HUES48 (cell line): ENCODE measurements at regions not wholly inside any gene's neighbourhood (a gene's known extent, or its start where the extent isn't known, plus 50 kb on each side); places are given as distances from the start of the nearest gene placed in this dataset.

ENCODE experiments used
- H3K27ac ChIP-seq: one replicate; pipeline ENCODE4 v1.7.0; 2013; ENCODE audit warnings: low read depth, low read length, inconsistent platforms
- H3K27me3 ChIP-seq: 2 replicates; pipeline ENCODE4 v1.6.1; 2013; ENCODE audit warnings: mild to moderate bottlenecking, low read length; ENCODE audit not compliant: control insufficient read depth, insufficient read depth
- H3K36me3 ChIP-seq: 2 replicates; pipeline ENCODE4 v1.6.1; 2013; ENCODE audit warnings: low read length; ENCODE audit not compliant: control insufficient read depth, insufficient read depth
- H3K4me1 ChIP-seq: 2 replicates; pipeline ENCODE4 v1.6.1; 2013; ENCODE audit warnings: mild to moderate bottlenecking, low read length; ENCODE audit not compliant: control insufficient read depth, insufficient read depth
- H3K4me3 ChIP-seq: 2 replicates; pipeline ENCODE4 v1.5.1; 2013; ENCODE audit warnings: mild to moderate bottlenecking, low read depth, low read length
- H3K9ac ChIP-seq: 2 replicates; pipeline ENCODE4 v1.6.1; 2013; ENCODE audit warnings: mild to moderate bottlenecking, low read depth, low read length, moderate library complexity
- H3K9me3 ChIP-seq: 2 replicates; pipeline ENCODE4 v1.6.1; 2013; ENCODE audit warnings: low read length; ENCODE audit not compliant: control insufficient read depth, insufficient read depth

- H3K9me3 ChIP-seq, result no peaks in the 10 kb centered on the region
- no peak overlapping the region for H3K27ac ChIP-seq
- no peaks in the 10 kb centered on the region for H3K4me1 ChIP-seq
- no peaks in the 10 kb centered on the region for H3K36me3 ChIP-seq
- no peak overlapping the region for H3K4me3 ChIP-seq
- H3K27me3 ChIP-seq, result no peaks in the 10 kb centered on the region
- no peak overlapping the region for H3K9ac ChIP-seq
Observed at GRCh38 chr3:124461126-124461525, 269.1 kb upstream of the UMPS start.

- Histone ChIP-seq H3K4me3 (no peak overlapping the region), H3K4me1 (no peaks in the 10 kb centered on the region), H3K27me3 (no peaks in the 10 kb centered on the region), H3K9ac (no peak overlapping the region), H3K9me3 (no peaks in the 10 kb centered on the region), H3K27ac (no peak overlapping the region), H3K36me3 (no peaks in the 10 kb centered on the region)
Observed at GRCh38 chr3:124461838-124462632, 268.2 kb upstream of the UMPS start.

GRCh38 chr3:124463234-124463633 is 267.0 kb upstream of the UMPS start:
- H3K27me3 ChIP-seq, result no peaks in the 10 kb centered on the region

GRCh38 chr3:124467980-124468902 is 262.0 kb upstream of the UMPS start:
- H3K27ac ChIP-seq, result no peak overlapping the region

More at GRCh38 chr3:124463234-124463633, 267.0 kb upstream of the UMPS start:
- H3K4me3 ChIP-seq, result no peak overlapping the region
- no peak overlapping the region for H3K9ac ChIP-seq
- no peaks in the 10 kb centered on the region for H3K9me3 ChIP-seq
- no peaks in the 10 kb centered on the region for H3K4me1 ChIP-seq
- no peaks in the 10 kb centered on the region for H3K36me3 ChIP-seq
- H3K27ac ChIP-seq, result no peak overlapping the region

GRCh38 chr3:124469555-124469954 is 260.7 kb upstream of the UMPS start:
- Histone ChIP-seq H3K27me3 (no peaks in the 10 kb centered on the region), H3K4me1 (no peaks in the 10 kb centered on the region), H3K9ac (no peak overlapping the region), H3K36me3 (no peaks in the 10 kb centered on the region), H3K9me3 (no peaks in the 10 kb centered on the region), H3K4me3 (no peak overlapping the region), H3K27ac (no peak overlapping the region)

More at GRCh38 chr3:124467980-124468902, 262.0 kb upstream of the UMPS start:
- Histone ChIP-seq H3K9me3 (no peaks in the 10 kb centered on the region), H3K36me3 (no peaks in the 10 kb centered on the region), H3K4me3 (no peak overlapping the region), H3K4me1 (no peaks in the 10 kb centered on the region), H3K27me3 (no peaks in the 10 kb centered on the region), H3K9ac (no peak overlapping the region)

- H3K9me3 ChIP-seq, result no peaks in the 10 kb centered on the region
- no peaks in the 10 kb centered on the region for H3K36me3 ChIP-seq
- no peaks in the 10 kb centered on the region for H3K27me3 ChIP-seq
- H3K4me1 ChIP-seq, result no peaks in the 10 kb centered on the region
- no peak overlapping the region for H3K27ac ChIP-seq
- H3K4me3 ChIP-seq, result no peak overlapping the region
- H3K9ac ChIP-seq, result no peak overlapping the region
Observed at GRCh38 chr3:124478830-124479229, 251.4 kb upstream of the UMPS start.

- no peak overlapping the region for H3K27ac ChIP-seq
- no peak overlapping the region for H3K4me3 ChIP-seq
- H3K9ac ChIP-seq, result no peak overlapping the region
- H3K4me1 ChIP-seq, result no peaks in the 10 kb centered on the region
- no peaks in the 10 kb centered on the region for H3K36me3 ChIP-seq
- H3K27me3 ChIP-seq, result no peaks in the 10 kb centered on the region
- no peaks in the 10 kb centered on the region for H3K9me3 ChIP-seq
Observed at GRCh38 chr3:124483915-124484470, 246.3 kb upstream of the UMPS start.

GRCh38 chr3:124486324-124486723 is 243.9 kb upstream of the UMPS start:
- H3K9ac ChIP-seq, result no peak overlapping the region
- H3K4me3 ChIP-seq, result no peak overlapping the region
- no peaks in the 10 kb centered on the region for H3K36me3 ChIP-seq
- no peaks in the 10 kb centered on the region for H3K4me1 ChIP-seq
- H3K9me3 ChIP-seq, result no peaks in the 10 kb centered on the region
- no peaks in the 10 kb centered on the region for H3K27me3 ChIP-seq
- no peak overlapping the region for H3K27ac ChIP-seq

- Histone ChIP-seq H3K27ac (no peak overlapping the region), H3K27me3 (no peaks in the 10 kb centered on the region), H3K4me1 (peaks cover 10% of the 10 kb centered on the region; the same call in 1 of the 2 replicates), H3K9ac (no peak overlapping the region), H3K9me3 (no peaks in the 10 kb centered on the region), H3K36me3 (no peaks in the 10 kb centered on the region), H3K4me3 (no peak overlapping the region)
Observed at GRCh38 chr3:124489506-124489905, 240.7 kb upstream of the UMPS start.

- H3K9me3 ChIP-seq, result no peaks in the 10 kb centered on the region
- H3K27ac ChIP-seq, result no peak overlapping the region
- no peak overlapping the region for H3K4me3 ChIP-seq
- no peak overlapping the region for H3K9ac ChIP-seq
- H3K36me3 ChIP-seq, result no peaks in the 10 kb centered on the region
- peaks cover 10% of the 10 kb centered on the region; the same call in 1 of the 2 replicates for H3K4me1 ChIP-seq
- no peaks in the 10 kb centered on the region for H3K27me3 ChIP-seq
Observed at GRCh38 chr3:124491098-124491497, 239.2 kb upstream of the UMPS start.
